Activated CD8-positive, alpha-beta memory T cell treated with anti-CD3 and anti-CD28 coated beads, Interleukin-2, amount 50 U/mL, for 24 hours (primary cell): ENCODE measurements at regions not wholly inside any gene's neighbourhood (a gene's known extent, or its start where the extent isn't known, plus 50 kb on each side); places are given as distances from the start of the nearest gene placed in this dataset.

Source experiments
- DNase-seq: peaks from one replicate; pipeline ENCODE4 v3.0.0-alpha.2; 2020; ENCODE audit errors: extremely low read depth

- no peak for DNase-seq
These were observed 242.3 kb upstream of the GPRIN3 start for GRCh38 chr4:89549907-89550306.

- no peak for DNase-seq
These were observed 237.7 kb upstream of the GPRIN3 start for GRCh38 chr4:89545315-89545714.

- DNase-seq = no peak
These were observed 234.4 kb upstream of the GPRIN3 start for GRCh38 chr4:89541998-89542397.

- no peak for DNase-seq
These were observed 232.5 kb upstream of the GPRIN3 start for GRCh38 chr4:89539797-89540711.

GRCh38 chr4:89539374-89539773 is 231.8 kb upstream of the GPRIN3 start:
- DNase-seq = no peak

GRCh38 chr4:89538886-89539285 is 231.3 kb upstream of the GPRIN3 start:
- no peak for DNase-seq

- no peak for DNase-seq
These were observed 230.6 kb upstream of the GPRIN3 start for GRCh38 chr4:89538171-89538570.

GRCh38 chr4:89537281-89537680 is 229.7 kb upstream of the GPRIN3 start:
- DNase-seq = no peak

- DNase-seq = no peak
These were observed 227.7 kb upstream of the GPRIN3 start for GRCh38 chr4:89535251-89535650.

GRCh38 chr4:89534356-89534755 is 226.8 kb upstream of the GPRIN3 start:
- DNase-seq = no peak

- no peak for DNase-seq
These were observed 224.5 kb upstream of the GPRIN3 start for GRCh38 chr4:89531932-89532640.

- no peak for DNase-seq
These were observed 221.0 kb upstream of the GPRIN3 start for GRCh38 chr4:89528526-89529133.

- no peak for DNase-seq
These were observed 214.2 kb upstream of the GPRIN3 start for GRCh38 chr4:89521826-89522225.

- no peak for DNase-seq
These were observed 212.2 kb upstream of the GPRIN3 start for GRCh38 chr4:89519771-89520320.

- no peak for DNase-seq
These were observed 210.7 kb upstream of the GPRIN3 start for GRCh38 chr4:89518259-89518658.

GRCh38 chr4:89514811-89515210 is 207.2 kb upstream of the GPRIN3 start:
- DNase-seq = no peak

- DNase-seq = no peak
These were observed 204.2 kb upstream of the GPRIN3 start for GRCh38 chr4:89511776-89512175.

- peak; percentile 7 for DNase-seq
These were observed 202.2 kb upstream of the GPRIN3 start for GRCh38 chr4:89509708-89510281.

GRCh38 chr4:89506866-89507491 is 199.4 kb upstream of the GPRIN3 start:
- no peak for DNase-seq

GRCh38 chr4:89502581-89502980 is 195.0 kb upstream of the GPRIN3 start:
- no peak for DNase-seq

GRCh38 chr4:89497517-89498308 is 190.1 kb upstream of the GPRIN3 start:
- DNase-seq = no peak
